ENCODE measurements at regions not wholly inside any gene's neighbourhood (a gene's known extent, or its start where the extent isn't known, plus 50 kb on each side); places are given as distances from the start of the nearest gene placed in this dataset.

DNA sequence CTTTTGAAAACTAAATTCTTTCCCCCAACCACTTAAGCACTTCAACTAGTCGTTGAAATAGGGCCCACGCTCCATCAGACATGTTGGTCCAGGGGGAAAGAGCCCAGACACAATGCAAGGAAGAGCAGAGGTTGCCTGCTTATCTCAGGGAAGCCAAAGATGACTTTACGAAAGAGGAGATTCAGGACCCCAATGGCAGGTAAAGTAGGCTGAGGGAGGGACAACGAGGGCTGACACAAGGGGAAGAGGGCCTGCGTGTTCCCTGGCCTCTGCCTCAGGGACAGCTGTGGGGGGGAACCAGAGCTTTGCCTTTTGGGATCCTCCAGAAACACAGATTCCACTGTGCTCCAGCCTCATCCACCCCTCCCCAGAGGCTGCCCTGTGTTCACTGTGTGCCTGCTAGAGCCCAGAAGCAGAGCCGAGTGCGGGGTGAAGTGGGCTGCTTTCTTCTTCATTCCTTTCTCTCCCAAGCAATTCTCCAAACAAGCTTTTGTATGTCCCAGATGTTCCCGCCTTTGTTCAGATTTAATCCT lies 135.5 kb upstream of the GRIK3 start:
- TF ChIP-seq EZH2 (IDR thresholded peaks at IDR 0.05; ENCODE audit: insufficient read depth, poor library complexity, severe bottlenecking) (no peak), EZH2phosphoT487 (IDR thresholded peaks at IDR 0.05; ENCODE audit: insufficient read depth, low read depth) (no peak)
